WTC11 (cell line): ENCODE measurements at regions not wholly inside any gene's neighbourhood (a gene's known extent, or its start where the extent isn't known, plus 50 kb on each side); places are given as distances from the start of the nearest gene placed in this dataset.

Experiments
- ATF1 ChIP-seq: sonication (generic); formaldehyde crosslinking; IDR thresholded peaks from 2 replicates; pipeline ENCODE4 v1.8.1; 2023; ENCODE audit warnings: mild to moderate bottlenecking, moderate library complexity, missing genetic modification reagents
- CTCF ChIP-seq: fragments of 200-600 bp; IDR thresholded peaks from 2 replicates; pipeline ENCODE4 v1.8.0; 2022; ENCODE audit warnings: antibody characterized with exemption
- ESRRA ChIP-seq: sonication (generic); formaldehyde crosslinking; IDR thresholded peaks from 2 replicates; pipeline ENCODE4 v1.8.1; 2022; ENCODE audit warnings: mild to moderate bottlenecking, missing genetic modification reagents, borderline replicate concordance
- HMGXB4 ChIP-seq: sonication (generic); formaldehyde crosslinking; IDR thresholded peaks from 2 replicates; pipeline ENCODE4 v1.8.1; 2023; ENCODE audit warnings: mild to moderate bottlenecking, moderate library complexity, missing genetic modification reagents
- MAX ChIP-seq: sonication (generic); formaldehyde crosslinking; IDR thresholded peaks from 2 replicates; pipeline ENCODE4 v1.8.0; 2022; ENCODE audit warnings: mild to moderate bottlenecking, missing genetic modification reagents
- NFE2L1 ChIP-seq: sonication (generic); formaldehyde crosslinking; IDR thresholded peaks from 2 replicates; pipeline ENCODE4 v1.8.1; 2023; ENCODE audit warnings: missing genetic modification reagents
- TF ChIP-seq, protein P1 (sequence below): sonication (generic); formaldehyde crosslinking; IDR thresholded peaks from 2 replicates; pipeline ENCODE4 v1.8.0; 2022; ENCODE audit warnings: mild to moderate bottlenecking, missing genetic modification reagents
- TF ChIP-seq, protein P2 (sequence below): sonication (generic); formaldehyde crosslinking; IDR thresholded peaks from 2 replicates; pipeline ENCODE4 v1.8.1; 2022; ENCODE audit warnings: low read depth, mild to moderate bottlenecking, moderate library complexity, missing genetic modification reagents, borderline replicate concordance
- TF ChIP-seq, protein P3 (sequence below): sonication (generic); formaldehyde crosslinking; IDR thresholded peaks from 2 replicates; pipeline ENCODE4 v1.8.1; 2023; ENCODE audit warnings: mild to moderate bottlenecking, missing genetic modification reagents, moderate library complexity

DNA sequence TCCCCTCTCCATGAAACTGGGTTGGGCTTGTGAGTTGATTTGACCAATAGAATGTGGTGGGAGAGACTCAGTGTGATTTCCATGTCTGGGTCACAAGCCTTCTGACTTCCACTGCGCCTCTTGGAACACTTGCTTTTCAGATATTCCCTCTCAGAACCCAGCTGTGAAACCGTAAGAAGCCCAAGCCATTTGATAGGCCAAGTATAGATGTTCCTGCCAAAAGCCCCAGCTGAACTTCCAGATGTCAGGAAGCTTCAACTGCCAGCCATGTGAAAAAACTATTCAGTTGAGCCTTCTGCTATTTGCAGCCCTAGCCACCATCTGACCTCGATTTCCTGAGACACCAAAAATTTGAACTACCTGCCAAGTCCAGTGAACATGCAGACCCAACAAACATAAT lies 387.8 kb upstream of the GJE1 start:
- TF ChIP-seq, protein P1, sequence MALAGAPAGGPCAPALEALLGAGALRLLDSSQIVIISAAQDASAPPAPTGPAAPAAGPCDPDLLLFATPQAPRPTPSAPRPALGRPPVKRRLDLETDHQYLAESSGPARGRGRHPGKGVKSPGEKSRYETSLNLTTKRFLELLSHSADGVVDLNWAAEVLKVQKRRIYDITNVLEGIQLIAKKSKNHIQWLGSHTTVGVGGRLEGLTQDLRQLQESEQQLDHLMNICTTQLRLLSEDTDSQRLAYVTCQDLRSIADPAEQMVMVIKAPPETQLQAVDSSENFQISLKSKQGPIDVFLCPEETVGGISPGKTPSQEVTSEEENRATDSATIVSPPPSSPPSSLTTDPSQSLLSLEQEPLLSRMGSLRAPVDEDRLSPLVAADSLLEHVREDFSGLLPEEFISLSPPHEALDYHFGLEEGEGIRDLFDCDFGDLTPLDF (CRISPR knock-in tag) = no peak
- no peak for TF ChIP-seq HMGXB4 (CRISPR knock-in tag)
- no peak for TF ChIP-seq CTCF
- TF ChIP-seq, protein P2, sequence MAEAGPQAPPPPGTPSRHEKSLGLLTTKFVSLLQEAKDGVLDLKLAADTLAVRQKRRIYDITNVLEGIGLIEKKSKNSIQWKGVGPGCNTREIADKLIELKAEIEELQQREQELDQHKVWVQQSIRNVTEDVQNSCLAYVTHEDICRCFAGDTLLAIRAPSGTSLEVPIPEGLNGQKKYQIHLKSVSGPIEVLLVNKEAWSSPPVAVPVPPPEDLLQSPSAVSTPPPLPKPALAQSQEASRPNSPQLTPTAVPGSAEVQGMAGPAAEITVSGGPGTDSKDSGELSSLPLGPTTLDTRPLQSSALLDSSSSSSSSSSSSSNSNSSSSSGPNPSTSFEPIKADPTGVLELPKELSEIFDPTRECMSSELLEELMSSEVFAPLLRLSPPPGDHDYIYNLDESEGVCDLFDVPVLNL (CRISPR knock-in tag) = no peak
- no peak for TF ChIP-seq MAX (CRISPR knock-in tag)
- no peak for TF ChIP-seq NFE2L1 (CRISPR knock-in tag)
- no peak for TF ChIP-seq ESRRA
- TF ChIP-seq, protein P3, sequence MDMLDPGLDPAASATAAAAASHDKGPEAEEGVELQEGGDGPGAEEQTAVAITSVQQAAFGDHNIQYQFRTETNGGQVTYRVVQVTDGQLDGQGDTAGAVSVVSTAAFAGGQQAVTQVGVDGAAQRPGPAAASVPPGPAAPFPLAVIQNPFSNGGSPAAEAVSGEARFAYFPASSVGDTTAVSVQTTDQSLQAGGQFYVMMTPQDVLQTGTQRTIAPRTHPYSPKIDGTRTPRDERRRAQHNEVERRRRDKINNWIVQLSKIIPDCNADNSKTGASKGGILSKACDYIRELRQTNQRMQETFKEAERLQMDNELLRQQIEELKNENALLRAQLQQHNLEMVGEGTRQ (CRISPR knock-in tag) = no peak
- TF ChIP-seq ATF1 (CRISPR knock-in tag) = no peak
